ENCODE measurements at regions not wholly inside any gene's neighbourhood (a gene's known extent, or its start where the extent isn't known, plus 50 kb on each side); places are given as distances from the start of the nearest gene placed in this dataset.

DNA sequence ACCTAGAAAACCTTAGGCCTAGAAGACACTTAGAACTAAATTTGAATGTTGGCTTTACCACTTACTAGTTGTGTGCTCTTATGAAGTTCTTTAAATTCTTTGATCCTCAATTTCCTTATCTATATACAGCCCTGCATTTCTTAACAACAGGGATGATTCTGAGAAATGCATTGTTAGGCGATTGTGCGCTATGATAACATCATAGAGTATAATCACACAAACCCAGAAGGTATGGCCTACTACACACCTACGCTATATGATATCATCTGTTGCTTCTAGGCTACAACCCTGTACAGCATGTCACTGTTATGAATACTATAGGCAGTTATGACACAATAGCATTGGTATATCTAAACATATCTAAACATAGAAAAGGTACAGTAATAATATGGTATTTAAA lies 137.4 kb downstream of the CHD1L start:
- TF ChIP-seq, protein P1, sequence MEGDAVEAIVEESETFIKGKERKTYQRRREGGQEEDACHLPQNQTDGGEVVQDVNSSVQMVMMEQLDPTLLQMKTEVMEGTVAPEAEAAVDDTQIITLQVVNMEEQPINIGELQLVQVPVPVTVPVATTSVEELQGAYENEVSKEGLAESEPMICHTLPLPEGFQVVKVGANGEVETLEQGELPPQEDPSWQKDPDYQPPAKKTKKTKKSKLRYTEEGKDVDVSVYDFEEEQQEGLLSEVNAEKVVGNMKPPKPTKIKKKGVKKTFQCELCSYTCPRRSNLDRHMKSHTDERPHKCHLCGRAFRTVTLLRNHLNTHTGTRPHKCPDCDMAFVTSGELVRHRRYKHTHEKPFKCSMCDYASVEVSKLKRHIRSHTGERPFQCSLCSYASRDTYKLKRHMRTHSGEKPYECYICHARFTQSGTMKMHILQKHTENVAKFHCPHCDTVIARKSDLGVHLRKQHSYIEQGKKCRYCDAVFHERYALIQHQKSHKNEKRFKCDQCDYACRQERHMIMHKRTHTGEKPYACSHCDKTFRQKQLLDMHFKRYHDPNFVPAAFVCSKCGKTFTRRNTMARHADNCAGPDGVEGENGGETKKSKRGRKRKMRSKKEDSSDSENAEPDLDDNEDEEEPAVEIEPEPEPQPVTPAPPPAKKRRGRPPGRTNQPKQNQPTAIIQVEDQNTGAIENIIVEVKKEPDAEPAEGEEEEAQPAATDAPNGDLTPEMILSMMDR (IDR thresholded peaks at IDR 0.05; ENCODE audit: poor library complexity) = no peak
- TF ChIP-seq EZH2 (IDR thresholded peaks at IDR 0.05; ENCODE audit: borderline replicate concordance) = no peak
